Type B pancreatic cell (in vitro differentiated cells): ENCODE measurements at regions not wholly inside any gene's neighbourhood (a gene's known extent, or its start where the extent isn't known, plus 50 kb on each side); places are given as distances from the start of the nearest gene placed in this dataset.

Source experiments
- DNase-seq: peaks from one replicate; pipeline ENCODE4 v3.0.0; 2021; ENCODE audit warnings: mixed read lengths; ENCODE audit not compliant: unreplicated experiment; ENCODE audit errors: extremely low spot score
- H3K27ac Mint-ChIP-seq: 2 replicates; pipeline ENCODE4 v1.8.0; 2021; ENCODE audit warnings: mild to moderate bottlenecking, mixed read lengths
- H3K27me3 Mint-ChIP-seq: 2 replicates; pipeline ENCODE4 v1.8.0; 2021; ENCODE audit warnings: mixed read lengths
- H3K36me3 Mint-ChIP-seq: 2 replicates; pipeline ENCODE4 v1.8.0; 2021; ENCODE audit warnings: mixed read lengths
- H3K4me1 Mint-ChIP-seq: one replicate; pipeline ENCODE4 v1.8.0; 2021; ENCODE audit warnings: mixed read lengths; ENCODE audit not compliant: unreplicated experiment
- H3K4me3 Mint-ChIP-seq: 2 replicates; pipeline ENCODE4 v1.8.0; 2021; ENCODE audit warnings: mild to moderate bottlenecking, mixed read lengths
- H3K9me3 Mint-ChIP-seq: 2 replicates; pipeline ENCODE4 v1.8.0; 2021; ENCODE audit warnings: mixed read lengths
- TF ChIP-seq, protein P1 (sequence below): fragments of 200-600 bp; sonication (generic); conservative IDR thresholded peaks from 2 replicates; pipeline ENCODE4 v1.5.0; 2021; ENCODE audit warnings: antibody characterized with exemption, mild to moderate bottlenecking

DNA sequence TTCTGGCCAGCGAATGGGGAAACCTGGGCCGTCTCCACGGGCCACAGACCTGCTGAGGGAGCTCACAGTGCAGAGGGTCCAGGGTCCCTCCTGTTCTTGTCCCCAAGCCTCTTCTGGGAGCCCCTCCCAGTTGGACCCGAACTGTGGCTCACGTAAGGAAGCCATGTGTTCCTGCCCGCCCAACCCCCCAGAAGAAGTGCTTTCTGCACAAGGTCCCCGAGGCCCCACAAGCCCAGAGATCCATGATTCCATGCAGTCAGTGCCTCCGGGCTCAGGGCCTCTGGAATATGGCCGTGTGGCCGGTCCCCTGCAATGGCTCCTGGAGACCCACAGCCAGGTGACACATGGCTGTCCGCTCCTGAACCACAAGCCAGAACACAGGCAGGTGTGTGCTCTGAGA is 272.4 kb downstream of the C16orf95 start:
- H3K9me3 Mint-ChIP-seq: no peaks in the 10 kb centered on the region
- no peak for DNase-seq
- no peak overlapping the region for H3K27ac Mint-ChIP-seq
- H3K27me3 Mint-ChIP-seq: peaks cover 48% of the 10 kb centered on the region
- no peaks in the 10 kb centered on the region for H3K36me3 Mint-ChIP-seq
- TF ChIP-seq, protein P1, sequence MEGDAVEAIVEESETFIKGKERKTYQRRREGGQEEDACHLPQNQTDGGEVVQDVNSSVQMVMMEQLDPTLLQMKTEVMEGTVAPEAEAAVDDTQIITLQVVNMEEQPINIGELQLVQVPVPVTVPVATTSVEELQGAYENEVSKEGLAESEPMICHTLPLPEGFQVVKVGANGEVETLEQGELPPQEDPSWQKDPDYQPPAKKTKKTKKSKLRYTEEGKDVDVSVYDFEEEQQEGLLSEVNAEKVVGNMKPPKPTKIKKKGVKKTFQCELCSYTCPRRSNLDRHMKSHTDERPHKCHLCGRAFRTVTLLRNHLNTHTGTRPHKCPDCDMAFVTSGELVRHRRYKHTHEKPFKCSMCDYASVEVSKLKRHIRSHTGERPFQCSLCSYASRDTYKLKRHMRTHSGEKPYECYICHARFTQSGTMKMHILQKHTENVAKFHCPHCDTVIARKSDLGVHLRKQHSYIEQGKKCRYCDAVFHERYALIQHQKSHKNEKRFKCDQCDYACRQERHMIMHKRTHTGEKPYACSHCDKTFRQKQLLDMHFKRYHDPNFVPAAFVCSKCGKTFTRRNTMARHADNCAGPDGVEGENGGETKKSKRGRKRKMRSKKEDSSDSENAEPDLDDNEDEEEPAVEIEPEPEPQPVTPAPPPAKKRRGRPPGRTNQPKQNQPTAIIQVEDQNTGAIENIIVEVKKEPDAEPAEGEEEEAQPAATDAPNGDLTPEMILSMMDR: no peak
- H3K4me3 Mint-ChIP-seq: no peak overlapping the region
- H3K4me1 Mint-ChIP-seq: peaks cover 35% of the 10 kb centered on the region

DNA sequence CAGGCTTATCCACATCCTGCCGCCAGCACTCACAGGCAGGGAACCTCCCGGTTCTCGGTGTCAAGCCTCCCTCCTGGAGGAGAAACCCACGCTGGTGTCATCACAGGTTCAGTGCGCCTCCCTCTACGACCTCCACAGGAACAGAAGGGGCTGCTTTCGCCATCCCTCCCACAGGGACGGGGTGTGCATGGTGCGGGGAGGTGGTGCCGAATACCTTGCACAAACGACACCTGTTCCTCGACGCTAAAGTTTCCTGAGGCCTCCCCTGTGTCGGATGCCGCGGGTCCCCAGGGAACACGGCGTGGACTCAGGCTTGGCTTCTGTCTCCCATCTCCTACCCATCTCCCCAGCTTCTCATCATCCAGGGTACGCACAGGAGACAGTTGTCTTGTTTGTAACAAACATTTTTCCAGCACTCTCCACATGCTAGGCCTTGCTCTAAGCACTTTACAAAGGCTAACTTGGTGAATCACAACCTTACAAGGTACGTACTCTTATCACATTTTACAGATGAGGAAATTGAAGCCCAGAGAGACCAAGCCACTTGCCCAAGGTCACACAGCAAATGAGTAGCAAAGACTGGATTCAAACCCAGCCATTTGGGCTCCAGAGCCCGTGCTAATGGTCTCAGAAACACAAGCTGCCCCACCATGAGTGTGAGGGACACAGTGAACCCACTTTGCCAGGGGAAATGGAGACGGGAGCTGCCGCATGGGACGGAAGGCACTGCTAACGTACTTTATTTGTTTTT is 271.6 kb downstream of the C16orf95 start:
- Mint-ChIP-seq H3K4me3 (no peak overlapping the region), H3K36me3 (no peaks in the 10 kb centered on the region), H3K27ac (no peak overlapping the region), H3K27me3 (peaks cover 53% of the 10 kb centered on the region), H3K9me3 (no peaks in the 10 kb centered on the region), H3K4me1 (peaks cover 35% of the 10 kb centered on the region)
- DNase-seq: no peak
- TF ChIP-seq, protein P1: no peak

DNA sequence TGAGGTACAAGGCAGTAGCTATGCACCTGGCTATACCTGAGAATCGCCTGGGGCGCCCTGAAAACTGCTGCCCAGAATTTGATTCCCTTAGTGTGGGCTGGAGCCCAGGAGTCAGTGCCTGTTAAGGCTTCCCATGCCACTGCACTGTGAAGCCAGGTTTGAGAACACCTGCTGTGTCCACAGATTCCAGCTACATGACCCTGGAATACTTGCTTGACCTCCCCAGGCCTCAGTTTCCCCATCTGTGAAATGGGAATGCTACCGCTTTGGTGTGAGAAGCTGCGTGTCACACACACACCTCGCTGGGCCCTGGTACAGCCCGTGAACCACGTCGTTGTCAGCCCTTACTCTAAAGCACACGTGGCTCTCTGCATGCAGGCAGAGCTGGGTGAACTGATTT is 271.0 kb downstream of the C16orf95 start:
- Mint-ChIP-seq H3K27ac (no peak overlapping the region), H3K4me3 (no peak overlapping the region), H3K27me3 (peaks cover 59% of the 10 kb centered on the region), H3K9me3 (no peaks in the 10 kb centered on the region), H3K4me1 (peaks cover 35% of the 10 kb centered on the region), H3K36me3 (no peaks in the 10 kb centered on the region)
- no peak for DNase-seq
- TF ChIP-seq, protein P1: no peak

DNA sequence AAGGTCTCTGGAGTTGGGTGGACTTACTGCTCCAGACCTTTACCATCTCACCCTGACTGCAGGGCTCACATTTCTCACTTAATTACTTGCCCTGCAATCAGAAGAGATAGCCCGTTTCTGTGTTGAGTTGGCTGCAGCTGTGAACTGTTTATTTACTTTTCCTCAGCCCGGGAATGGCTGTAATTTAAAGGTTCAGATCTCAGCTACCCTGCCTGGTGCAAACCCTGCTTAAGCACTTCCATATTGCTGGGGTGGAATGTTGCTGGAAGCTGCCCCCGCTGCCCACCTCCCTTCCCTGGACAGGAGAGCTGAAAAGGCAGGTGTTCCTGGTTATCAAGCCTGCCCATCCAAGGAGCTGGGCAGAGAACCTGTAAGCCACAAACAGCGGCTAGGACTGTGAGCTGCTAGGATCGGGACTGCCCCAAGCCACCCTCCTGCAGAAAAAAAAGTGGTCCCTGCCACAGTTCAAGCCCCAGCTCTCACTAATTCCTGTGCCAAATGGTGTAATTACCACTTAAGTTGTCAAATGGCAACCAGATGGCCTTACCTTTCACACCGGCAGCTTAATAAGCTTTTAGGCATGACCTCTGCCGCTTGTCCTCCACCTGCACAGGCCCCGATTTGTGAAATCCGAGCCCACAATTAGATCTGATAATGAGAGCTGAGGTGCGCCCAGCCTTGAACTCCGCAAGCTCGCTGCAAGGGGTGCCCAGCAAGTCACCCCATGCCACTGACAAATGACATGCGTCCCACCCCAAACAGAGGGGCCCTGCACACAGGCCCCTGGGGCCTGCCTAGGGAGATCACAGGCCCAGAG is 269.8 kb downstream of the C16orf95 start:
- Mint-ChIP-seq H3K27ac (no peak overlapping the region), H3K36me3 (no peaks in the 10 kb centered on the region), H3K4me3 (no peak overlapping the region), H3K4me1 (peaks cover 39% of the 10 kb centered on the region), H3K9me3 (no peaks in the 10 kb centered on the region), H3K27me3 (peaks cover 71% of the 10 kb centered on the region)
- DNase-seq: no peak
- TF ChIP-seq, protein P1: no peak

DNA sequence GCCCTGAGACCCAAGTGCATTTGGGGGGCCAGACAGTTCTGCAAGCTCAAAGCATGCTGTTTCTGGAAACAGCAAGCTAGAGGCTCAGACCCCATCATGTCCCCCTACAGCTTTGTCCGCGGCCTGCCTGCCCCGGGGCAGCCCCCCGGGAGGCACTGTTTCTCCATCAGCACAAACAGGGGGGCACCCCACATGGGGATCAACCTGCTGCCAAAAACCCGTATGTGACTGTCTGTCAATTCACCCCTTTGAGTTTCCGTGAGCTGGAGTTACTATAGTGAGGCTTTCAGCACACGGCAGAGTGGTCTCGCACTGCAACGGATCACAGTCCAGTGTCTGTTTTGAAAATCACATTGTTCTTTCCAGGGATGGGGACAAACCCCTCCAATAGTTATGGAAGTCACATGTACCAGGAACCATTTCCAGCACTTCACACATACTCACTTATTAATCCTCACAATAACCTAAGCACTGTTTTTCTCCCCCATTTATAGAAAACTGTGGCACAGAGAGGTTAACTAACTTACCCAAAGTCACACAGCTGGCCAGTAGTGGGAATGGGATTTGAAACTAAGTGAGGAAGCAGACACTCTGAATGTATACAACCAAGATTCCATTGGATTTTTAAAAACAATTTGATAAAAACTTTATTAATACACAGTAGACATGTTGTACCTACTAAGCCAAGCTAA is 269.0 kb downstream of the C16orf95 start:
- Mint-ChIP-seq H3K4me3 (no peak overlapping the region), H3K27me3 (peaks cover 71% of the 10 kb centered on the region), H3K9me3 (no peaks in the 10 kb centered on the region), H3K27ac (no peak overlapping the region), H3K36me3 (no peaks in the 10 kb centered on the region), H3K4me1 (peaks cover 38% of the 10 kb centered on the region)
- TF ChIP-seq, protein P1: no peak
- DNase-seq: no peak
